CD4-positive, alpha-beta T cell treated with Interferon alpha-2 for 1 hour (primary cell): ENCODE measurements at regions not wholly inside any gene's neighbourhood (a gene's known extent, or its start where the extent isn't known, plus 50 kb on each side); places are given as distances from the start of the nearest gene placed in this dataset.

Source experiments
- DNase-seq, 2 donors: peaks; one replicate each; pipeline ENCODE4 v3.0.0-alpha.2; 2020 to 2022

GRCh38 chr18:64219517-64219916, 70.6 kb upstream of the LINC00305 start:
- no peak for DNase-seq

GRCh38 chr18:64210401-64210949, 61.6 kb upstream of the LINC00305 start:
- DNase-seq: no peak

- DNase-seq: no peak
Measured at GRCh38 chr18:64208516-64208915, 59.6 kb upstream of the LINC00305 start.

- DNase-seq: no peak
Measured at GRCh38 chr18:64207820-64208219, 58.9 kb upstream of the LINC00305 start.

GRCh38 chr18:64203295-64203694, 54.4 kb upstream of the LINC00305 start:
- no peak for DNase-seq

GRCh38 chr18:64202863-64203262, 54.0 kb upstream of the LINC00305 start:
- no peak for DNase-seq

- DNase-seq: no peak
Measured at GRCh38 chr18:64202210-64202836, 53.4 kb upstream of the LINC00305 start.

GRCh38 chr18:64201781-64202180, 52.9 kb upstream of the LINC00305 start:
- DNase-seq: no peak

- no peak for DNase-seq
Measured at GRCh38 chr18:64199581-64199980, 50.7 kb upstream of the LINC00305 start.
